ENCODE measurements at regions not wholly inside any gene's neighbourhood (a gene's known extent, or its start where the extent isn't known, plus 50 kb on each side); places are given as distances from the start of the nearest gene placed in this dataset.

GRCh38 chr15:70195587-70196305 is 98.0 kb upstream of the TLE3 start:
- DNase-seq = no peak

DNA sequence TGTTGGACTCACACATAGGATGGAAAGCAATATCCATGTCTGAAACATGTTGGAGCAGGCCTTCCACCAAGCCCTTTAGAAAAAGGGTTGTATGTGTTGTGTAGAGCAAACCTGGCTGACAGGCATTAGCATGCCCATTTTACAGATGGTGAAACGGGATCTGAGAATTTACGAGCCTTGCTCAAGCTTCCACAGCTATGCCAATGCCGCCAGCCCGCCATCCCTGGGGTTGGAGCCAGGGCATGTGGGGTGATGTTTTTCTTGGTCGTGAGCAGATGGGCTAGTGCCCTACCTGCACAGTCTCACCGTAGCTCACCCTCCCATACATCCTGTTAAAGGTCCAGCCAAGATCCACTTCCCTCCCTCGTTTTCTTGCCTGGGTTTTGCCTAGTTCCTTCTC is 97.5 kb upstream of the TLE3 start:
- no peak for DNase-seq

GRCh38 chr15:70194266-70194665 is 96.5 kb upstream of the TLE3 start:
- DNase-seq = no peak

- DNase-seq = no peak
Observed at GRCh38 chr15:70193734-70194133, 96.0 kb upstream of the TLE3 start.

DNA sequence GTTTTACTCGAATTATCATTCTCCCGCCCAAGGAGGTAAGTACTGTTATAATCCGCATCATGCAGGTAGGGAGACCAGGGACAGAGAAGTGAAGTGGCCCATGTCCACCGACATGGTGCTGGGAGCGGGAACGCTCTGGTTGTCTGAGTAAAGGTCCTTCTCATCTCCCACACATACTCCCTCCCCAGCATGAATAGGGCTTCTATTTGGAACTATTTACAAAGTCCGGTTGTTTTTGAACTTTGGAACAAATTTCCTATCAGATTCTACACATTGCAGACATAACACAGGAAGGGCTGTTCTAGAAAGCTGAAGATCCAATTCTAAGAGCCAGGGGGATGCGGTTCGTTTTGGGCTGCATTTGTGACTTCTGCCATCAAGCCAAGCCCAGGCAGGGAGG is 94.8 kb upstream of the TLE3 start:
- DNase-seq = no peak

DNA sequence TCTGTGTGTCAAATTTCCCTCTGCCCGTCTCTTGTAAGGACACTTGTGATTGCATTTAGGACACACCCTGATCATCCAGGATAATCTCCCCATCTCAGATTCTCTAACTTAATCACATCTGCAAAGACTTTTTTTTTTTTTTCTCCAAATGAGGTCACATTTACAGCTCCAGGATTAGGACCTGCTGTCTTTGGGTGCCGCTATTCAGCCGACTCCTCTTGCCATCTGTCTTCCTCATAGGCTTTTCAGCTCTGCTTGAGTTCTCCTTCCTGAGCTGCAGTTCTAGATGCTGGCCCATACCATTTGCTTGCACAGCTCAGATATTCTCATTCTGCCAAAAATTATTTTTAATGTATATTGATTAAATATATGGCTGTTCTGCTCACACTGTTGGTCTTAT is 94.3 kb upstream of the TLE3 start:
- DNase-seq = no peak

GRCh38 chr15:70190965-70191364 is 93.2 kb upstream of the TLE3 start:
- no peak for DNase-seq

DNA sequence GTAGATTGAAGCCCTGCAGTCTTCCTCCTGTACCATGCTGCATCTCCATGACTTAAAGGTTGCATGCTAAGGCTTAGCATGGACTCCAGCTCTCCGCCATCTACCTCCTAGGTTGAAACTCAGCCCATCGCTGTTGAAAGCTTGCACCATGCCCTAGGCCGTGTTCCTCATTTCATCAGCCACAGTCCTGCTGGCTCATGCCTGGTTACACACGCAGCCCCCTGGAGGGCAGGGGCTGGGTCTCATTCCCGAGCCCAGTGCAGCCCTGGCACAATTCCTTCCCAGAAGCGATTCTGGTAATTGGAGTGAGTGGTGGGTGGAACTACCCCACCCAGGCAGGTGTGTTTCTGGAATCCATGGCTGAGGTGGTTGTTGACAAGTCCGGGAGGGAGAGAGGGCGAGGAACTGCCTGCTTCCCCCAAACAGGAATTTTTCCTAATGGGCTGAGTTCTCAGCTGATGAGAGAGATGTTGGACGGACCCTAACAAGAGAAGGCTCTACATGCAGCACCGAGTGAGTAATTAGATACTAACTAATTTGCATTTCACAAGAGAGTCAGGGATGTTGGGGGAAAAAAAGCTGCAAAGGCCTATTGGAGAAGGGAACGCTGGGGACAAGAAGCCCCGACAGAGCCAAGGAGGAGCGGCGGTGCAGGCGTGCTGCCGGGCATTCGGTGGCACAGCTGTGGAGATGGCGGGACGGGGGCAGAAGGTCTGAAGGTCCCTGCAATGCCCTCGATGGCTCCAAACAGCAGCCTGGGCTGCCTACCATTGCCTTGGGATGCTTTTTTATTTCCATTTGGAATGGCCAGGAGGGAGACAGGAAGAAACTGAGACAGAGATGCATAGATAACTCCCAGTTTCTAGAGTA is 92.3 kb upstream of the TLE3 start:
- no peak for DNase-seq

- DNase-seq = no peak
Observed at GRCh38 chr15:70188286-70188685, 90.6 kb upstream of the TLE3 start.

DNA sequence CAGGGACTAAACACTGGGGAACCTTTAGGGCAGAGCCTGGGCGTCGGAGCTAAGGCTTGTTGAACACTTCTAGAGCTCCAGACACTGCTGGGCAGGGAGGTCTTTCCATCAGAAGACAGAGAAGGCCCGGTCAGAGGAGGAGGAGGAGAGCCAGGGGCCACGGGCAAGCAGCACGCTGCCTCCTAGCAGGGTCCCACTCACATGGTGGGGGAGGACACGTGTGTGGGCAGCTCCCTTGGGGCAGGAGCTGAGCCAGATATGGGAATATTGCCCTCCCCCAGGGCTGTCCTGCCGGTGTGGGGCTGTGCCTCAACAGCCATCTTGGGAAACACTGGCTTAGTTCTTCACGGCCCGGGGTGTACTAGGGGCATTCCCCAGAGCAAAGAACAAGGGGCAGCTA is 89.6 kb upstream of the TLE3 start:
- DNase-seq = no peak

- no peak for DNase-seq
Observed at GRCh38 chr15:70186152-70186551, 88.4 kb upstream of the TLE3 start.

DNA sequence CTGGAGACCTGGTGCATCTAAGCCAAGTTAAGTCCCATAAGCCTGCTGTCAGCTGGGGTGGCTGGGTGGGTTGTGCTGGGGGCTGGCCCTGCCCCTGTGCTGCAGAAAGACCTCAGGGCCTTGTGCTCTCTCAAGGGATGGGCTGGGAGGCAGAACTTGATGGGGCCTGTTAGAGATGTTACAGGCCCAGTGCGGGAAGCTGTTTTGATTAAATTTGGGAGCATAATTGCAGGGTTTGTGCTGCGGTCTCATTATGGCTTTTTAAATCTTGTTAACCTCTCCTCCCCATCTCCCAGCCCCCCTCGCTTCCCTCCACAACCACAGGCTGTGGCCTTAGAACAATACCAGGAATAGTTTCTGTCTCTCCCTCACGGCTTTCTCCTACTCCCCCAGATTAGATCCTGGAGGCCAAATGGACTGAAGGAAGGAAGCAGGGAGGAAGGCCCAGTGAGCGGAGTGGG is 87.6 kb upstream of the TLE3 start:
- no peak for DNase-seq

- DNase-seq = no peak
Observed at GRCh38 chr15:70182858-70183695, 85.4 kb upstream of the TLE3 start.

DNA sequence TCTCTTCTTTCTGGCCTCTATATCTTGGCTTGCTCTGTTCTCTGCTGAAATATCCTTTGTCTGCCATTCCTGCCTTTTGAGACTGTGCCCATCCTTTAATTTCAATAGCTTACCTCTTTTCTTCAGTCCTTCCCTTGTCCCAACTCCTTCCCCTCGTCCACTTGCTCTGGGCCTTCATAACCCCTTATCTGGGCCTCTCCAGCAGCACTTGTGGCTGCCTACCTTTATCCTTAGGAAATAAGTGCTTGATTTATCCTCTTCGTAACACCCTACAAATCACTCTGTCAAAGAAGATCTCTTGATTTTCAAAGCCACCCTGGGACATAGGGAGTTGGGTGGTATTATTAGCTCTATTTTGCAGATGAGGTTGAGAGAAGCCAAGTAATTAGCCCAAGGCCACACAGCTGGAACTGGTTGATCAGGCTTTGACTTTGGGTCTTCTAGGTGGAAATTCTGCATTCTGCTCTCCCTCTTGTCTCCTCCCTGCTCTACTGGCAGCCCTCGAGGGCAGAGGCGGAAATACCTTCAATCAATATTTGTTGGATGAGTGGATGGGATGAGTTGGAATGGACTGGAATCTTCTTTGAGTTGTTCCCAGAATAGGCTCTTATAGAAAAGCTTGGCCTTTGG is 84.0 kb upstream of the TLE3 start:
- no peak for DNase-seq

- DNase-seq = no peak
Observed at GRCh38 chr15:70180186-70180875, 82.6 kb upstream of the TLE3 start.

DNA sequence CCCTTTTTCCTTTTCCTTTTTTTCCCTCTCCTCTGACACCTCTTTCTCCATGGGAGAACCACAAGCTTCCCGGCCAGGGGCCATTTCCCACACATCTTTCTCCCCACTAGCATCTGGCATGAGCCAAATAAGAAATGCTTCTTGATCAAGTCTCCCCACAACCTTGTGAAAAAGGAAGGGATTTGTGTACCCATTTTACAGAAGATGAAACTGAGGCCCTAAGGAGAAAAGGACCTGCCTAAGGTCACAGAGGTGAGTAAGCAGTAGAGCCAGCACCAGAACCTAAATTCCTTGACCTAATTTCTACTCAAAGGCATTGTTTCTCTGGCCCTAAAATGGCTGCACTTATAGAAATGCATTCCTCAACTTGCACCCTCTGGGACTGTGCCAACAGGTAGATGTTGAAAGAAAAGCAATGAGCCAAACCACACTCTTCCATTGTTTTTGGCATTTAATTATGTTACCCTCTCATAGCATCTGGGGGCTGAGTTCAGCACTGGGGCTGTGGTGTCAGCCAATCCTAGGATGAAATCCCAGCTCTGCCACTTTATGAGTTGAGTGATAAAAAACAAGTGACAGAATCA is 81.7 kb upstream of the TLE3 start:
- no peak for DNase-seq

DNA sequence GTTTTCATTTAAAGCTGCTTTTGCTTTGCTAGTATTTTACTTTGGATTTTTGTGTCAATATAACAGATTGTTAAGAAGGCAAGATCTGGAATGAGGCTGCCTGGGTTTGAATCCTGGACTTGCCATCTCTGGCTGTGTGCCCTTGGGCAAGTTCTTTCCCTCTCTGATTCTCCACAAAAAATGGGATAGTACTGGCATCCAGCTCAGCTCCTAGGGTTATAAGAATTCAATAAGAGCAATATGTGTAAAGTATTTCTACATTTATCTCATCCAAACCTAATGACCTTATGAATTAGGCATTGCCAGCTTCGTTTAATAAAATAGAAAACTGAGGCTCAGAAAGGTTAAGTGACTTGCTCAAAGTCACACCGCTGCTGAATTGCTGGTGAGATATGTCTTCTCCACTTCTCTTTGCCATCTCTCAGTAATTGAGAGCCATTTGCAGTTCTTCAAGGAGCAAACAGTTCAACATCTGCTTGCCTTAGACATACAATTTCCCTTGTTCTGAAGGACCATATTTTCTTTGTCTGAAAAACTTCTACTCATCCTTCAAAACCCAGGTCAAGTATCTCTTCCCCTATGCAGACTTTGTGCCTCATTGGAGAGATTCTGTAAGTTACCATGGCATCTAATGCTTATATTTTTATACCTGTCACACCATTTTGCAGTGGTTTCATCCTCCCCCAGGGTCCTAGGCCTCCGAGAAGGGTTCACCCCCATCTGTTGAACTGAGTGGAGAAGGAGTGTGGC is 80.8 kb upstream of the TLE3 start:
- DNase-seq = no peak

GRCh38 chr15:70172566-70173225 is 75.0 kb upstream of the TLE3 start:
- DNase-seq = no peak

- no peak for DNase-seq
Observed at GRCh38 chr15:70172124-70172523, 74.4 kb upstream of the TLE3 start.

GRCh38 chr15:70171256-70171886 is 73.7 kb upstream of the TLE3 start:
- DNase-seq = no peak
